IPS-18c (cell line): ENCODE measurements at regions not wholly inside any gene's neighbourhood (a gene's known extent, or its start where the extent isn't known, plus 50 kb on each side); places are given as distances from the start of the nearest gene placed in this dataset.

ENCODE experiments used
- H3K4me3 ChIP-seq: 2 replicates; pipeline ENCODE4 v1.7.0; 2013; ENCODE audit warnings: low read depth, mild to moderate bottlenecking, low read length, moderate library complexity; ENCODE audit not compliant: insufficient read depth
- H3K9me3 ChIP-seq: one replicate; pipeline ENCODE4 v1.6.1; 2013; ENCODE audit warnings: mild to moderate bottlenecking, low read length, moderate library complexity; ENCODE audit not compliant: control insufficient read depth, insufficient read depth

DNA sequence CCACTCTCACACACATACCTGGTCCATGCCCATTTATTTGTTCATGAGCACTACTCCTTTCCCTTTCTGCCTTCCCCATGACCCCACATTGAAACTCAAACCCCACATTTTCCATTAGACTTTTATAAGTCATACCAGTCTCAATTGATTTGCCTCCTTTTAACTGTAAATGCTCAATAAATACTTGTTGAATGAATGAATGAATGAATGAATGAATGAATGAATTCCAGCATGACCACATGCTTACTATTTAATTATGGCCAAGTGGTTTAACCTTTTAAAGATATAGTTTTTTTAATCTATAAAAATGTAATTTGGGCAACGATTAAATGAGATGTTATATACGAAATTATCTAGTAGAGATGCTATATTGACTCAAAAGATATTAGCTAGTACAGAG, 54.1 kb upstream of the GRAMD2B start:
- H3K9me3 ChIP-seq, result no peaks in the 10 kb centered on the region
- H3K4me3 ChIP-seq, result no peak overlapping the region

GRCh38 chr5:126369995-126370731, 53.0 kb upstream of the GRAMD2B start:
- no peaks in the 10 kb centered on the region for H3K9me3 ChIP-seq
- no peak overlapping the region for H3K4me3 ChIP-seq

DNA sequence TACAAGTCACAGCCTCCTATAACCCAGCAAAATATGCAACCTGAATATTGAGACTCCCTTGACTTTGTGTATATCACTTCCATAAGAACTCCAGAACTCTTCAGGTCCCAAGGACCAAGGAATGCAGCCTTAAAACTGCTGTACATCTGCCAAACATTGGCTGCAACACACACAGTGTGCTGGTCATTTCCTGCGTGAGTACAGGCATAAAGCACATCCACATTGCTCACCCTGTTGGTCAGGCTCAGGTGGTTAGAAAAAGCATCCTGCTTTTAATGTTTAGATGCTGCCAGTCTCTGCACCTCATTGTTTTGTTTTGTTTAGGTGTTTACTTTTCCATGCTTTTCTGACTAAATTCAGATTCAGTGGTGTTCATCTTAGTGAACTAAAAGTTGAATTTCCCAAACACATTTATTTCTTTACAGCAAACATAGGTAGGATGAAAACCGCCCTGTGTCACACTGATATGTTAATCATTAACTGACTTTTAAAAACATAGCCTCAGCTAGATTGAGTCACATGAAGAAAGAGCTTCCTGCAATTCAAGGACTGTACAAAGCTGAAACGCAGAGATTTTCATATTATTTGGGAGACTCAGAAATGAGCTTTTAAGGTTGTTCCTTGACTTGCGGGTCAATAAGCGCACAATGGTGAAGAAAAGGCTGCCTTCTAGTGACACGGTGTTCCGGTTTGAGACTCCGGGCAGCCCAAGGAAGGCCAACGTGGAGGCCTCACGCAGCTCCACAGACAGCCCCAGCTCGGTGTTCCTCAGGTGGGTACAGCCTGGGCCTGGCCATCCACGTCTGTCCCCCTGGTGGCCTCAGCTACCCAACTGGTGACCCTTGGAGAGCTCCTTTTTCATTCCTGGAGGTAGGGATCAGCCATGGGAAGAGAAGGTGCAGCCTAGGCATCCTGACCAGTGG, 52.2 kb upstream of the GRAMD2B start:
- Histone ChIP-seq H3K4me3 (no peak overlapping the region), H3K9me3 (no peaks in the 10 kb centered on the region)

GRCh38 chr5:126373375-126374108, 49.7 kb upstream of the GRAMD2B start:
- H3K9me3 ChIP-seq, result no peaks in the 10 kb centered on the region
- H3K4me3 ChIP-seq, result no peak overlapping the region
